ENCODE measurements at regions not wholly inside any gene's neighbourhood (a gene's known extent, or its start where the extent isn't known, plus 50 kb on each side); places are given as distances from the start of the nearest gene placed in this dataset.

GRCh38 chr21:31609081-31609480 is 50.4 kb upstream of the SOD1 start:
- DNase-seq (ENCODE audit: low spot score) = peak; percentile 60
- Mint-ChIP-seq H3K36me3 (no peaks in the 10 kb centered on the region), H3K27me3 (ENCODE audit: low read depth) (no peaks in the 10 kb centered on the region; the same call in 1 of the 2 replicates), H3K4me1 (peaks cover 10% of the 10 kb centered on the region; the same call in 1 of the 2 replicates), H3K9me3 (peaks cover 11% of the 10 kb centered on the region; the same call in 1 of the 2 replicates), H3K4me3 (no peak overlapping the region), H3K27ac (no peak overlapping the region)
- no peak for TF ChIP-seq JUN (CRISPR knock-in tag; IDR thresholded peaks at IDR 0.05)
- no peak for TF ChIP-seq ZBTB21 (CRISPR knock-in tag; IDR thresholded peaks at IDR 0.05; ENCODE audit: borderline replicate concordance)
- TF ChIP-seq NR3C1 (CRISPR knock-in tag; conservative IDR thresholded peaks at IDR 0.05; ENCODE audit: low read depth) = no peak
- no peak for TF ChIP-seq ZNF671 (CRISPR knock-in tag; IDR thresholded peaks at IDR 0.05)
- TF ChIP-seq ZNF423 (CRISPR knock-in tag; IDR thresholded peaks at IDR 0.05) = no peak
- no peak for TF ChIP-seq GTF2I (CRISPR knock-in tag; conservative IDR thresholded peaks at IDR 0.05)
- TF ChIP-seq PREB (CRISPR knock-in tag; IDR thresholded peaks at IDR 0.05; ENCODE audit: borderline replicate concordance) = no peak
- no peak for TF ChIP-seq E2F5 (CRISPR knock-in tag; IDR thresholded peaks at IDR 0.05)
- TF ChIP-seq FOXK1 (CRISPR knock-in tag; IDR thresholded peaks at IDR 0.05) = no peak
- TF ChIP-seq ARID4B (CRISPR knock-in tag; IDR thresholded peaks at IDR 0.05; ENCODE audit: borderline replicate concordance) = no peak
- TF ChIP-seq AR (CRISPR knock-in tag; IDR thresholded peaks at IDR 0.05) = no peak
- TF ChIP-seq AFF4 (CRISPR knock-in tag; IDR thresholded peaks at IDR 0.05; ENCODE audit: borderline replicate concordance) = no peak
- TF ChIP-seq ATF6 (CRISPR knock-in tag; IDR thresholded peaks at IDR 0.05) = no peak
- no peak for TF ChIP-seq ATF3 (CRISPR knock-in tag; conservative IDR thresholded peaks at IDR 0.05)
- no peak for TF ChIP-seq IRF1 (CRISPR knock-in tag; IDR thresholded peaks at IDR 0.05)
- no peak for TF ChIP-seq SP1 (CRISPR knock-in tag; conservative IDR thresholded peaks at IDR 0.05)
- CTCF ChIA-PET = interaction anchor here (0.6 to 1.6 kb wide), 10 partner anchors 10 to 438 kb away, joined by 3 to 8 read pairs (median 4); no protein-coding TSS in a partner anchor
- ATAC-seq = peak; percentile 97
- POLR2A ChIA-PET = interaction anchor here (0.9 kb wide), 1 partner anchor 50 kb away, joined by 3 read pairs; no protein-coding TSS in a partner anchor

Data from WTC11 (cell line).